HUES48 (cell line): ENCODE measurements at regions not wholly inside any gene's neighbourhood (a gene's known extent, or its start where the extent isn't known, plus 50 kb on each side); places are given as distances from the start of the nearest gene placed in this dataset.

Experiments
- H3K27ac ChIP-seq: one replicate; pipeline ENCODE4 v1.7.0; 2013; ENCODE audit warnings: low read depth, low read length, inconsistent platforms
- H3K27me3 ChIP-seq: 2 replicates; pipeline ENCODE4 v1.6.1; 2013; ENCODE audit warnings: mild to moderate bottlenecking, low read length; ENCODE audit not compliant: control insufficient read depth, insufficient read depth
- H3K36me3 ChIP-seq: 2 replicates; pipeline ENCODE4 v1.6.1; 2013; ENCODE audit warnings: low read length; ENCODE audit not compliant: control insufficient read depth, insufficient read depth
- H3K4me1 ChIP-seq: 2 replicates; pipeline ENCODE4 v1.6.1; 2013; ENCODE audit warnings: mild to moderate bottlenecking, low read length; ENCODE audit not compliant: control insufficient read depth, insufficient read depth
- H3K4me3 ChIP-seq: 2 replicates; pipeline ENCODE4 v1.5.1; 2013; ENCODE audit warnings: mild to moderate bottlenecking, low read depth, low read length
- H3K9ac ChIP-seq: 2 replicates; pipeline ENCODE4 v1.6.1; 2013; ENCODE audit warnings: mild to moderate bottlenecking, low read depth, low read length, moderate library complexity
- H3K9me3 ChIP-seq: 2 replicates; pipeline ENCODE4 v1.6.1; 2013; ENCODE audit warnings: low read length; ENCODE audit not compliant: control insufficient read depth, insufficient read depth

GRCh38 chr10:62626817-62627216 lies 177.7 kb upstream of the ADO start:
- Histone ChIP-seq H3K4me3 (0 out of 2 replicates have a peak overlapping the region, but pooled peaks have one; percentile 33), H3K9ac (no peak overlapping the region), H3K9me3 (no peaks in the 10 kb centered on the region), H3K4me1 (peaks cover 30% of the 10 kb centered on the region), H3K27ac (peak overlapping the region; percentile 28), H3K36me3 (no peaks in the 10 kb centered on the region), H3K27me3 (no peaks in the 10 kb centered on the region)

- Histone ChIP-seq H3K4me1 (peaks cover 30% of the 10 kb centered on the region), H3K9ac (no peak overlapping the region), H3K27ac (no peak overlapping the region), H3K4me3 (no peak overlapping the region), H3K36me3 (no peaks in the 10 kb centered on the region), H3K9me3 (no peaks in the 10 kb centered on the region), H3K27me3 (no peaks in the 10 kb centered on the region)
Observed at GRCh38 chr10:62627983-62628382, 176.5 kb upstream of the ADO start.

GRCh38 chr10:62631241-62631640 lies 173.3 kb upstream of the ADO start:
- Histone ChIP-seq H3K4me1 (peaks cover 20% of the 10 kb centered on the region), H3K9me3 (no peaks in the 10 kb centered on the region), H3K4me3 (no peak overlapping the region), H3K36me3 (no peaks in the 10 kb centered on the region), H3K27ac (no peak overlapping the region), H3K9ac (no peak overlapping the region), H3K27me3 (no peaks in the 10 kb centered on the region)

- H3K36me3 ChIP-seq, result no peaks in the 10 kb centered on the region
- H3K4me3 ChIP-seq, result no peak overlapping the region
- no peaks in the 10 kb centered on the region for H3K9me3 ChIP-seq
- no peaks in the 10 kb centered on the region for H3K27me3 ChIP-seq
- H3K27ac ChIP-seq, result no peak overlapping the region
- no peak overlapping the region for H3K9ac ChIP-seq
- H3K4me1 ChIP-seq, result peaks cover 10% of the 10 kb centered on the region
Observed at GRCh38 chr10:62632071-62632809, 172.3 kb upstream of the ADO start.

GRCh38 chr10:62633976-62634375 lies 170.5 kb upstream of the ADO start:
- Histone ChIP-seq H3K4me3 (no peak overlapping the region), H3K9ac (no peak overlapping the region), H3K4me1 (peaks cover 8% of the 10 kb centered on the region), H3K36me3 (no peaks in the 10 kb centered on the region), H3K27ac (no peak overlapping the region), H3K27me3 (no peaks in the 10 kb centered on the region), H3K9me3 (no peaks in the 10 kb centered on the region)

- Histone ChIP-seq H3K36me3 (no peaks in the 10 kb centered on the region), H3K4me1 (peaks cover 8% of the 10 kb centered on the region), H3K27me3 (no peaks in the 10 kb centered on the region), H3K9ac (no peak overlapping the region), H3K4me3 (no peak overlapping the region), H3K9me3 (no peaks in the 10 kb centered on the region), H3K27ac (no peak overlapping the region)
Observed at GRCh38 chr10:62634576-62634975, 169.9 kb upstream of the ADO start.

- Histone ChIP-seq H3K4me1 (peaks cover 8% of the 10 kb centered on the region), H3K9ac (no peak overlapping the region), H3K9me3 (no peaks in the 10 kb centered on the region), H3K27me3 (no peaks in the 10 kb centered on the region), H3K36me3 (no peaks in the 10 kb centered on the region), H3K27ac (no peak overlapping the region), H3K4me3 (no peak overlapping the region)
Observed at GRCh38 chr10:62635127-62635526, 169.4 kb upstream of the ADO start.

- Histone ChIP-seq H3K4me1 (peaks cover 8% of the 10 kb centered on the region), H3K27ac (no peak overlapping the region), H3K9me3 (no peaks in the 10 kb centered on the region), H3K9ac (no peak overlapping the region), H3K4me3 (no peak overlapping the region), H3K27me3 (no peaks in the 10 kb centered on the region), H3K36me3 (no peaks in the 10 kb centered on the region)
Observed at GRCh38 chr10:62636825-62637248, 167.7 kb upstream of the ADO start.

- H3K36me3 ChIP-seq, result no peaks in the 10 kb centered on the region
- no peak overlapping the region for H3K4me3 ChIP-seq
- H3K27me3 ChIP-seq, result no peaks in the 10 kb centered on the region
- H3K4me1 ChIP-seq, result peaks cover 8% of the 10 kb centered on the region
- no peaks in the 10 kb centered on the region for H3K9me3 ChIP-seq
- H3K9ac ChIP-seq, result no peak overlapping the region
- no peak overlapping the region for H3K27ac ChIP-seq
Observed at GRCh38 chr10:62637249-62638061, 167.1 kb upstream of the ADO start.

GRCh38 chr10:62638062-62638477 lies 166.4 kb upstream of the ADO start:
- Histone ChIP-seq H3K4me3 (no peak overlapping the region), H3K27me3 (no peaks in the 10 kb centered on the region), H3K4me1 (peaks cover 8% of the 10 kb centered on the region), H3K9ac (no peak overlapping the region), H3K9me3 (no peaks in the 10 kb centered on the region), H3K27ac (no peak overlapping the region), H3K36me3 (no peaks in the 10 kb centered on the region)

GRCh38 chr10:62639144-62639543 lies 165.4 kb upstream of the ADO start:
- Histone ChIP-seq H3K4me3 (no peak overlapping the region), H3K4me1 (peaks cover 8% of the 10 kb centered on the region), H3K9ac (no peak overlapping the region), H3K36me3 (no peaks in the 10 kb centered on the region), H3K9me3 (no peaks in the 10 kb centered on the region), H3K27ac (no peak overlapping the region), H3K27me3 (no peaks in the 10 kb centered on the region)
